IMR-90 (cell line): ENCODE measurements at regions not wholly inside any gene's neighbourhood (a gene's known extent, or its start where the extent isn't known, plus 50 kb on each side); places are given as distances from the start of the nearest gene placed in this dataset.

ENCODE experiments used
- ATAC-seq: fragments of 200-7000 bp; cut with Tn5 transposase; 2 replicates; pipeline ENCODE4 v1.9.1; 2020; ENCODE audit warnings: low read depth, mild to moderate bottlenecking, moderate library complexity
- BruUV-seq: library from RNA; stranded (reverse); fragments of 400-500 nt; replicated peaks from 2 replicates; lab custom pipeline; 2021; lab: Mats Ljungman, UMichigan
- CTCF ChIA-PET: fragments of 300-600 bp; formaldehyde crosslinking; extraction: SDS; loops from one replicate; lab custom pipeline; 2021; ENCODE audit warnings: antibody characterized with exemption; lab: Yijun Ruan, JAX
- POLR2A ChIA-PET: fragments of 300-600 bp; sonication (Branson Sonifier 250); formaldehyde crosslinking; loops from one replicate; lab custom pipeline; 2022; ENCODE audit warnings: antibody characterized with exemption; ENCODE audit not compliant: unreplicated experiment; lab: Charles Lee
- DNase-seq: peaks from one replicate; pipeline ENCODE4 v3.0.0; 2013
- H2AFZ ChIP-seq: replicated peaks from 2 replicates; pipeline ENCODE3; 2013; ENCODE audit warnings: low read length, mild to moderate bottlenecking; ENCODE audit not compliant: poor library complexity
- H2AK5ac ChIP-seq: 2 replicates; pipeline ENCODE4 v1.6.1; 2013; ENCODE audit warnings: low read depth, low read length, inconsistent platforms
- H2AK9ac ChIP-seq: replicated peaks from 2 replicates; pipeline ENCODE3; 2013; ENCODE audit warnings: mild to moderate bottlenecking, low read depth, low read length, moderate library complexity; ENCODE audit not compliant: poor library complexity
- H2BK120ac ChIP-seq: 2 replicates; pipeline ENCODE4 v1.6.1; 2013; ENCODE audit warnings: low read depth, low read length, inconsistent platforms
- H2BK15ac ChIP-seq: 3 replicates; pipeline ENCODE4 v1.6.1; 2013; ENCODE audit warnings: low read depth, low read length, inconsistent platforms
- H2BK20ac ChIP-seq: 2 replicates; pipeline ENCODE4 v1.6.1; 2013; ENCODE audit warnings: low read depth, mild to moderate bottlenecking, inconsistent platforms, low read length, moderate library complexity
- H2BK5ac ChIP-seq: 2 replicates; pipeline ENCODE4 v1.6.1; 2013; ENCODE audit warnings: mild to moderate bottlenecking, low read depth, low read length, inconsistent platforms; ENCODE audit not compliant: poor library complexity, severe bottlenecking
- H3K14ac ChIP-seq: replicated peaks from 2 replicates; pipeline ENCODE4 v1.6.1; 2013; ENCODE audit warnings: low read depth, low read length, inconsistent platforms
- H3K18ac ChIP-seq: 2 replicates; pipeline ENCODE4 v1.6.1; 2013; ENCODE audit warnings: low read depth, low read length, control low read depth
- H3K23ac ChIP-seq: 2 replicates; pipeline ENCODE4 v1.6.1; 2013; ENCODE audit warnings: low read depth, low read length, inconsistent platforms
- H3K27ac ChIP-seq: 2 replicates; pipeline ENCODE4 v1.5.1; 2013; ENCODE audit warnings: mild to moderate bottlenecking, control low read depth, low read length; ENCODE audit not compliant: insufficient read depth
- H3K27me3 ChIP-seq: 2 replicates; pipeline ENCODE4 v1.6.1; 2013; ENCODE audit warnings: low read length; ENCODE audit not compliant: control insufficient read depth, insufficient read depth
- H3K36me3 ChIP-seq: 2 replicates; pipeline ENCODE4 v1.6.1; 2013; ENCODE audit warnings: low read length, mixed read lengths; ENCODE audit not compliant: control insufficient read depth, insufficient read depth
- H3K4ac ChIP-seq: 2 replicates; pipeline ENCODE4 v1.6.1; 2013; ENCODE audit warnings: low read depth, low read length, inconsistent platforms
- H3K4me1 ChIP-seq: 2 replicates; pipeline ENCODE4 v1.6.1; 2013; ENCODE audit warnings: low read length, mixed read lengths; ENCODE audit not compliant: control insufficient read depth, insufficient read depth
- H3K4me2 ChIP-seq: 2 replicates; pipeline ENCODE4 v1.6.1; 2013; ENCODE audit warnings: low read depth, mild to moderate bottlenecking, control low read depth, low read length, moderate library complexity
- H3K4me3 ChIP-seq: 2 replicates; pipeline ENCODE4 v1.5.1; 2013; ENCODE audit warnings: low read depth, mild to moderate bottlenecking, control low read depth, low read length, moderate library complexity; ENCODE audit not compliant: insufficient read depth
- H3K56ac ChIP-seq: 2 replicates; pipeline ENCODE4 v1.6.1; 2013; ENCODE audit warnings: low read length, inconsistent platforms; ENCODE audit not compliant: insufficient read depth; ENCODE audit errors: extremely low read depth
- H3K79me1 ChIP-seq, 2 experiments: 2 replicates each; pipeline ENCODE4 v1.6.1; 2013; ENCODE audit warnings: low read length in 2 of 2, inconsistent platforms in 1 of 2, low read depth in 1 of 2
- H3K9ac ChIP-seq: 2 replicates; pipeline ENCODE4 v1.6.1; 2013; ENCODE audit warnings: low read depth, low read length, control low read depth
- H3K9me1 ChIP-seq: 2 replicates; pipeline ENCODE4 v1.6.1; 2013; ENCODE audit warnings: low read length, inconsistent platforms; ENCODE audit not compliant: insufficient read depth
- H3K9me3 ChIP-seq: 2 replicates; pipeline ENCODE4 v1.6.1; 2013; ENCODE audit warnings: low read length; ENCODE audit not compliant: control insufficient read depth, insufficient read depth
- H4K20me1 ChIP-seq: 2 replicates; pipeline ENCODE4 v1.6.1; 2013; ENCODE audit warnings: low read length, inconsistent platforms; ENCODE audit not compliant: insufficient read depth
- H4K5ac ChIP-seq: 2 replicates; pipeline ENCODE4 v1.6.1; 2013; ENCODE audit warnings: mild to moderate bottlenecking, low read depth, low read length, control low read depth
- H4K8ac ChIP-seq, 2 experiments: 2 replicates each; pipeline ENCODE4 v1.6.1; 2013; ENCODE audit warnings: low read depth in 2 of 2, low read length in 2 of 2, control low read depth in 1 of 2, inconsistent platforms in 1 of 2
- H4K91ac ChIP-seq: 2 replicates; pipeline ENCODE4 v1.6.1; 2013; ENCODE audit warnings: low read depth, low read length, inconsistent platforms; ENCODE audit not compliant: insufficient read depth
- BHLHE40 ChIP-seq: fragments of 150-350 bp; IDR thresholded peaks from 2 replicates; pipeline ENCODE4 v1.6.1; 2016; ENCODE audit warnings: mild to moderate bottlenecking, low read depth, low read length
- CEBPB ChIP-seq: IDR thresholded peaks from 2 replicates; pipeline ENCODE4 v1.6.1; 2012; ENCODE audit warnings: low read depth, low read length, improper control_type of control experiment
- CHD1 ChIP-seq: IDR thresholded peaks from 2 replicates; pipeline ENCODE4 v1.6.1; 2012; ENCODE audit warnings: low read depth, low read length, improper control_type of control experiment
- CTCF ChIP-seq: conservative IDR thresholded peaks from 2 replicates; pipeline ENCODE4 v1.5.1; 2012; ENCODE audit warnings: mild to moderate bottlenecking, low read depth, low read length, improper control_type of control experiment
- ELK1 ChIP-seq: fragments of 150-350 bp; IDR thresholded peaks from 2 replicates; pipeline ENCODE4 v1.6.1; 2016; ENCODE audit warnings: low read depth, mild to moderate bottlenecking, low read length, moderate library complexity, borderline replicate concordance
- FOS ChIP-seq: fragments of 150-350 bp; IDR thresholded peaks from 2 replicates; pipeline ENCODE4 v1.6.1; 2016; ENCODE audit warnings: low read depth, low read length
- MAFK ChIP-seq: IDR thresholded peaks from 2 replicates; pipeline ENCODE4 v1.6.1; 2012; ENCODE audit warnings: low read depth, low read length, improper control_type of control experiment
- MAZ ChIP-seq: IDR thresholded peaks from 2 replicates; pipeline ENCODE4 v1.6.1; 2012; ENCODE audit warnings: low read depth, mild to moderate bottlenecking, low read length, improper control_type of control experiment, moderate library complexity, borderline replicate concordance
- MXI1 ChIP-seq: IDR thresholded peaks from 2 replicates; pipeline ENCODE4 v1.6.1; 2012; ENCODE audit warnings: low read depth, mild to moderate bottlenecking, low read length, moderate library complexity, borderline replicate concordance
- NFE2L2 ChIP-seq: fragments of 150-350 bp; IDR thresholded peaks from 2 replicates; pipeline ENCODE4 v1.6.1; 2016; ENCODE audit warnings: low read depth, mild to moderate bottlenecking, low read length
- POLR2A ChIP-seq: IDR thresholded peaks from 2 replicates; pipeline ENCODE4 v1.6.1; 2012; ENCODE audit warnings: mild to moderate bottlenecking, low read depth, low read length
- RAD21 ChIP-seq: IDR thresholded peaks from 2 replicates; pipeline ENCODE4 v1.6.1; 2012; ENCODE audit warnings: low read length, improper control_type of control experiment
- RCOR1 ChIP-seq: IDR thresholded peaks from 2 replicates; pipeline ENCODE4 v1.6.1; 2012; ENCODE audit warnings: mild to moderate bottlenecking, low read length, improper control_type of control experiment; ENCODE audit not compliant: insufficient replicate concordance
- RFX5 ChIP-seq: IDR thresholded peaks from 2 replicates; pipeline ENCODE4 v1.8.0; 2012; ENCODE audit warnings: low read depth, mild to moderate bottlenecking, low read length, moderate library complexity
- SMC3 ChIP-seq: fragments of 150-350 bp; IDR thresholded peaks from 2 replicates; pipeline ENCODE4 v1.6.1; 2016; ENCODE audit warnings: low read depth, mild to moderate bottlenecking, antibody characterized with exemption, low read length, moderate library complexity
- WGBS, 2 experiments: methylation state at CpG; one replicate each; pipeline versions ENCODE4 v1.1.5 to v1.1.7; 2013; ENCODE audit warnings: missing lambda C conversion rate in 2 of 2; ENCODE audit not compliant: insufficient read length in 1 of 2; ENCODE audit errors: extremely low coverage in 2 of 2; 5-methylcytosine and 5-hydroxymethylcytosine counted together
- dilution Hi-C: fragments of 300-500 bp; cut with HindIII; formaldehyde crosslinking; loops from one replicate; pipeline ENCODE4 v1.14.3; 2018; ENCODE audit warnings: low sequenced_read_pairs; ENCODE audit not compliant: unreplicated experiment
- in situ Hi-C: fragments of 300-500 bp; cut with MboI; formaldehyde crosslinking; loops from 3 replicates; pipeline ENCODE4 v1.14.3; 2019; ENCODE audit warnings: low sequenced_read_pairs, inconsistent platforms, mixed read lengths
- intact Hi-C: fragments of 100-400 bp; cut with micrococcal nuclease; formaldehyde crosslinking; loops from 2 replicates; pipeline ENCODE4 v1.10.0; 2022
- TF ChIP-seq, protein P1 (sequence below): fragments of 150-350 bp; IDR thresholded peaks from 2 replicates; pipeline ENCODE4 v1.6.1; 2017; ENCODE audit warnings: mild to moderate bottlenecking, antibody characterized with exemption, low read length, low read depth

- Histone ChIP-seq H3K27me3 (no peaks in the 10 kb centered on the region), H3K36me3 (no peaks in the 10 kb centered on the region), H2AK5ac (peak overlapping the region; percentile 91), H4K5ac (peak overlapping the region; percentile 83), H2BK120ac (peak overlapping the region; percentile 100), H3K27ac (peak overlapping the region; percentile 89), H2BK20ac (peak overlapping the region; percentile 98), H2AK9ac (peak overlapping the region; percentile 19), H3K14ac (peak overlapping the region; percentile 79), H3K4me1 (peaks cover 30% of the 10 kb centered on the region), H3K4ac (peak overlapping the region; percentile 97), H3K9me1 (peaks cover 24% of the 10 kb centered on the region), H2BK15ac (peak overlapping the region; percentile 85; the same call in 2 of the 3 replicates), H4K91ac (peak overlapping the region; percentile 97), H3K4me2 (peak overlapping the region; percentile 75), H3K56ac (peak overlapping the region; percentile 85; the same call in 1 of the 2 replicates), H3K18ac (peak overlapping the region; percentile 92), H4K8ac (peak overlapping the region; percentile 74 to 96), H4K20me1 (no peaks in the 10 kb centered on the region), H3K23ac (peak overlapping the region; percentile 81), H2BK5ac (peak overlapping the region; percentile 97), H2AFZ (peak overlapping the region; percentile 80), H3K9me3 (peaks cover 3% of the 10 kb centered on the region; the same call in 1 of the 2 replicates), H3K9ac (peak overlapping the region; percentile 39; the same call in 1 of the 2 replicates), H3K4me3 (no peak overlapping the region), H3K79me1 (0 out of 4 replicates have a peak, but pooled peaks cover 0 to 3% of the 10 kb centered on the region in 2 experiments)
- POLR2A ChIA-PET = no interaction called here
- dilution Hi-C loops (no loop called here), in situ Hi-C loops (no loop called here), intact Hi-C loops (no loop called here)
- BruUV-seq = no TSS peak
- 0% methylated on average over 1 of the region's 4 CpGs; no CpG with 5 or more reads in 1 of the 2 experiments for WGBS, 2 experiments
- TF ChIP-seq MAFK (peak; percentile 34; the same call in 1 of the 2 replicates), RAD21 (no peak; the same call in 1 of the 2 replicates), SMC3 (no peak), ELK1 (no peak), CHD1 (peak; percentile 75; the same call in 1 of the 2 replicates), CTCF (no peak), FOS (peak; percentile 96), CEBPB (no peak; the same call in 1 of the 2 replicates), MAZ (no peak), RFX5 (no peak), POLR2A (no peak), BHLHE40 (peak; percentile 71), NFE2L2 (peak; percentile 51; the same call in 1 of the 2 replicates), MXI1 (no peak), RCOR1 (peak; percentile 15)
- TF ChIP-seq, protein P1, sequence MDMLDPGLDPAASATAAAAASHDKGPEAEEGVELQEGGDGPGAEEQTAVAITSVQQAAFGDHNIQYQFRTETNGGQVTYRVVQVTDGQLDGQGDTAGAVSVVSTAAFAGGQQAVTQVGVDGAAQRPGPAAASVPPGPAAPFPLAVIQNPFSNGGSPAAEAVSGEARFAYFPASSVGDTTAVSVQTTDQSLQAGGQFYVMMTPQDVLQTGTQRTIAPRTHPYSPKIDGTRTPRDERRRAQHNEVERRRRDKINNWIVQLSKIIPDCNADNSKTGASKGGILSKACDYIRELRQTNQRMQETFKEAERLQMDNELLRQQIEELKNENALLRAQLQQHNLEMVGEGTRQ = no peak
- ATAC-seq (peak; percentile 85), DNase-seq (peak; percentile 94)
- CTCF ChIA-PET = interaction anchor here (1.2 kb wide), 1 partner anchor 257 kb away, joined by 5 read pairs; no protein-coding TSS in a partner anchor
Observed at GRCh38 chr4:17066972-17067371, 168.5 kb upstream of the LDB2 start.
